GM12864 (cell line): ENCODE measurements at regions not wholly inside any gene's neighbourhood (a gene's known extent, or its start where the extent isn't known, plus 50 kb on each side); places are given as distances from the start of the nearest gene placed in this dataset.

Experiments
- DNase-seq: peaks from one replicate; pipeline ENCODE4 v3.0.0-alpha.2; 2011; ENCODE audit warnings: low read depth
- H3K4me3 ChIP-seq: 2 replicates; pipeline ENCODE4 v1.5.1; 2011; ENCODE audit warnings: mild to moderate bottlenecking, low read depth, low read length, control low read depth
- CTCF ChIP-seq: IDR thresholded peaks from 2 replicates; pipeline ENCODE4 v1.5.1; 2011; ENCODE audit warnings: low read depth, mild to moderate bottlenecking, moderate library complexity, low read length, control low read depth, inconsistent platforms; ENCODE audit errors: missing control alignments

GRCh38 chrX:43238461-43238945 is 417.6 kb upstream of the MAOA start:
- no peak for TF ChIP-seq CTCF
- no peak for DNase-seq
- H3K4me3 ChIP-seq: no peak overlapping the region

- no peak for TF ChIP-seq CTCF
- H3K4me3 ChIP-seq: no peak overlapping the region
- DNase-seq: no peak
These were observed 416.7 kb upstream of the MAOA start for GRCh38 chrX:43239356-43239755.

- no peak for DNase-seq
These were observed 400.5 kb upstream of the MAOA start for GRCh38 chrX:43255596-43255995.

GRCh38 chrX:43266487-43266886 is 389.6 kb upstream of the MAOA start:
- TF ChIP-seq CTCF: no peak
- DNase-seq: no peak
- H3K4me3 ChIP-seq: no peak overlapping the region

More at GRCh38 chrX:43255596-43255995, 400.5 kb upstream of the MAOA start:
- no peak overlapping the region for H3K4me3 ChIP-seq
- TF ChIP-seq CTCF: no peak

GRCh38 chrX:43267652-43268051 is 388.4 kb upstream of the MAOA start:
- H3K4me3 ChIP-seq: no peak overlapping the region
- no peak for TF ChIP-seq CTCF
- no peak for DNase-seq

- H3K4me3 ChIP-seq: no peak overlapping the region
- DNase-seq: no peak
These were observed 386.9 kb upstream of the MAOA start for GRCh38 chrX:43269201-43269600.

More at GRCh38 chrX:43269201-43269600, 386.9 kb upstream of the MAOA start:
- TF ChIP-seq CTCF: no peak
